IMR-90 (cell line): ENCODE measurements at regions not wholly inside any gene's neighbourhood (a gene's known extent, or its start where the extent isn't known, plus 50 kb on each side); places are given as distances from the start of the nearest gene placed in this dataset.

Experiments
- ATAC-seq: fragments of 200-7000 bp; cut with Tn5 transposase; 2 replicates; pipeline ENCODE4 v1.9.1; 2020; ENCODE audit warnings: low read depth, mild to moderate bottlenecking, moderate library complexity
- BruUV-seq: library from RNA; stranded (reverse); fragments of 400-500 nt; replicated peaks from 2 replicates; lab custom pipeline; 2021; lab: Mats Ljungman, UMichigan
- CTCF ChIA-PET: fragments of 300-600 bp; formaldehyde crosslinking; extraction: SDS; loops from one replicate; lab custom pipeline; 2021; ENCODE audit warnings: antibody characterized with exemption; lab: Yijun Ruan, JAX
- POLR2A ChIA-PET: fragments of 300-600 bp; sonication (Branson Sonifier 250); formaldehyde crosslinking; loops from one replicate; lab custom pipeline; 2022; ENCODE audit warnings: antibody characterized with exemption; ENCODE audit not compliant: unreplicated experiment; lab: Charles Lee
- DNase-seq: peaks from one replicate; pipeline ENCODE4 v3.0.0; 2013
- H2AFZ ChIP-seq: replicated peaks from 2 replicates; pipeline ENCODE3; 2013; ENCODE audit warnings: low read length, mild to moderate bottlenecking; ENCODE audit not compliant: poor library complexity
- H2AK5ac ChIP-seq: 2 replicates; pipeline ENCODE4 v1.6.1; 2013; ENCODE audit warnings: low read depth, low read length, inconsistent platforms
- H2AK9ac ChIP-seq: replicated peaks from 2 replicates; pipeline ENCODE3; 2013; ENCODE audit warnings: mild to moderate bottlenecking, low read depth, low read length, moderate library complexity; ENCODE audit not compliant: poor library complexity
- H2BK120ac ChIP-seq: 2 replicates; pipeline ENCODE4 v1.6.1; 2013; ENCODE audit warnings: low read depth, low read length, inconsistent platforms
- H2BK15ac ChIP-seq: 3 replicates; pipeline ENCODE4 v1.6.1; 2013; ENCODE audit warnings: low read depth, low read length, inconsistent platforms
- H2BK20ac ChIP-seq: 2 replicates; pipeline ENCODE4 v1.6.1; 2013; ENCODE audit warnings: low read depth, mild to moderate bottlenecking, inconsistent platforms, low read length, moderate library complexity
- H2BK5ac ChIP-seq: 2 replicates; pipeline ENCODE4 v1.6.1; 2013; ENCODE audit warnings: mild to moderate bottlenecking, low read depth, low read length, inconsistent platforms; ENCODE audit not compliant: poor library complexity, severe bottlenecking
- H3K14ac ChIP-seq: replicated peaks from 2 replicates; pipeline ENCODE4 v1.6.1; 2013; ENCODE audit warnings: low read depth, low read length, inconsistent platforms
- H3K18ac ChIP-seq: 2 replicates; pipeline ENCODE4 v1.6.1; 2013; ENCODE audit warnings: low read depth, low read length, control low read depth
- H3K23ac ChIP-seq: 2 replicates; pipeline ENCODE4 v1.6.1; 2013; ENCODE audit warnings: low read depth, low read length, inconsistent platforms
- H3K27ac ChIP-seq: 2 replicates; pipeline ENCODE4 v1.5.1; 2013; ENCODE audit warnings: mild to moderate bottlenecking, control low read depth, low read length; ENCODE audit not compliant: insufficient read depth
- H3K27me3 ChIP-seq: 2 replicates; pipeline ENCODE4 v1.6.1; 2013; ENCODE audit warnings: low read length; ENCODE audit not compliant: control insufficient read depth, insufficient read depth
- H3K36me3 ChIP-seq: 2 replicates; pipeline ENCODE4 v1.6.1; 2013; ENCODE audit warnings: low read length, mixed read lengths; ENCODE audit not compliant: control insufficient read depth, insufficient read depth
- H3K4ac ChIP-seq: 2 replicates; pipeline ENCODE4 v1.6.1; 2013; ENCODE audit warnings: low read depth, low read length, inconsistent platforms
- H3K4me1 ChIP-seq: 2 replicates; pipeline ENCODE4 v1.6.1; 2013; ENCODE audit warnings: low read length, mixed read lengths; ENCODE audit not compliant: control insufficient read depth, insufficient read depth
- H3K4me2 ChIP-seq: 2 replicates; pipeline ENCODE4 v1.6.1; 2013; ENCODE audit warnings: low read depth, mild to moderate bottlenecking, control low read depth, low read length, moderate library complexity
- H3K4me3 ChIP-seq: 2 replicates; pipeline ENCODE4 v1.5.1; 2013; ENCODE audit warnings: low read depth, mild to moderate bottlenecking, control low read depth, low read length, moderate library complexity; ENCODE audit not compliant: insufficient read depth
- H3K56ac ChIP-seq: 2 replicates; pipeline ENCODE4 v1.6.1; 2013; ENCODE audit warnings: low read length, inconsistent platforms; ENCODE audit not compliant: insufficient read depth; ENCODE audit errors: extremely low read depth
- H3K79me1 ChIP-seq, 2 experiments: 2 replicates each; pipeline ENCODE4 v1.6.1; 2013; ENCODE audit warnings: low read length in 2 of 2, inconsistent platforms in 1 of 2, low read depth in 1 of 2
- H3K9ac ChIP-seq: 2 replicates; pipeline ENCODE4 v1.6.1; 2013; ENCODE audit warnings: low read depth, low read length, control low read depth
- H3K9me1 ChIP-seq: 2 replicates; pipeline ENCODE4 v1.6.1; 2013; ENCODE audit warnings: low read length, inconsistent platforms; ENCODE audit not compliant: insufficient read depth
- H3K9me3 ChIP-seq: 2 replicates; pipeline ENCODE4 v1.6.1; 2013; ENCODE audit warnings: low read length; ENCODE audit not compliant: control insufficient read depth, insufficient read depth
- H4K20me1 ChIP-seq: 2 replicates; pipeline ENCODE4 v1.6.1; 2013; ENCODE audit warnings: low read length, inconsistent platforms; ENCODE audit not compliant: insufficient read depth
- H4K5ac ChIP-seq: 2 replicates; pipeline ENCODE4 v1.6.1; 2013; ENCODE audit warnings: mild to moderate bottlenecking, low read depth, low read length, control low read depth
- H4K8ac ChIP-seq, 2 experiments: 2 replicates each; pipeline ENCODE4 v1.6.1; 2013; ENCODE audit warnings: low read depth in 2 of 2, low read length in 2 of 2, control low read depth in 1 of 2, inconsistent platforms in 1 of 2
- H4K91ac ChIP-seq: 2 replicates; pipeline ENCODE4 v1.6.1; 2013; ENCODE audit warnings: low read depth, low read length, inconsistent platforms; ENCODE audit not compliant: insufficient read depth
- BHLHE40 ChIP-seq: fragments of 150-350 bp; IDR thresholded peaks from 2 replicates; pipeline ENCODE4 v1.6.1; 2016; ENCODE audit warnings: mild to moderate bottlenecking, low read depth, low read length
- CEBPB ChIP-seq: IDR thresholded peaks from 2 replicates; pipeline ENCODE4 v1.6.1; 2012; ENCODE audit warnings: low read depth, low read length, improper control_type of control experiment
- CHD1 ChIP-seq: IDR thresholded peaks from 2 replicates; pipeline ENCODE4 v1.6.1; 2012; ENCODE audit warnings: low read depth, low read length, improper control_type of control experiment
- CTCF ChIP-seq: conservative IDR thresholded peaks from 2 replicates; pipeline ENCODE4 v1.5.1; 2012; ENCODE audit warnings: mild to moderate bottlenecking, low read depth, low read length, improper control_type of control experiment
- ELK1 ChIP-seq: fragments of 150-350 bp; IDR thresholded peaks from 2 replicates; pipeline ENCODE4 v1.6.1; 2016; ENCODE audit warnings: low read depth, mild to moderate bottlenecking, low read length, moderate library complexity, borderline replicate concordance
- FOS ChIP-seq: fragments of 150-350 bp; IDR thresholded peaks from 2 replicates; pipeline ENCODE4 v1.6.1; 2016; ENCODE audit warnings: low read depth, low read length
- MAFK ChIP-seq: IDR thresholded peaks from 2 replicates; pipeline ENCODE4 v1.6.1; 2012; ENCODE audit warnings: low read depth, low read length, improper control_type of control experiment
- MAZ ChIP-seq: IDR thresholded peaks from 2 replicates; pipeline ENCODE4 v1.6.1; 2012; ENCODE audit warnings: low read depth, mild to moderate bottlenecking, low read length, improper control_type of control experiment, moderate library complexity, borderline replicate concordance
- MXI1 ChIP-seq: IDR thresholded peaks from 2 replicates; pipeline ENCODE4 v1.6.1; 2012; ENCODE audit warnings: low read depth, mild to moderate bottlenecking, low read length, moderate library complexity, borderline replicate concordance
- NFE2L2 ChIP-seq: fragments of 150-350 bp; IDR thresholded peaks from 2 replicates; pipeline ENCODE4 v1.6.1; 2016; ENCODE audit warnings: low read depth, mild to moderate bottlenecking, low read length
- POLR2A ChIP-seq: IDR thresholded peaks from 2 replicates; pipeline ENCODE4 v1.6.1; 2012; ENCODE audit warnings: mild to moderate bottlenecking, low read depth, low read length
- RAD21 ChIP-seq: IDR thresholded peaks from 2 replicates; pipeline ENCODE4 v1.6.1; 2012; ENCODE audit warnings: low read length, improper control_type of control experiment
- RCOR1 ChIP-seq: IDR thresholded peaks from 2 replicates; pipeline ENCODE4 v1.6.1; 2012; ENCODE audit warnings: mild to moderate bottlenecking, low read length, improper control_type of control experiment; ENCODE audit not compliant: insufficient replicate concordance
- RFX5 ChIP-seq: IDR thresholded peaks from 2 replicates; pipeline ENCODE4 v1.8.0; 2012; ENCODE audit warnings: low read depth, mild to moderate bottlenecking, low read length, moderate library complexity
- SMC3 ChIP-seq: fragments of 150-350 bp; IDR thresholded peaks from 2 replicates; pipeline ENCODE4 v1.6.1; 2016; ENCODE audit warnings: low read depth, mild to moderate bottlenecking, antibody characterized with exemption, low read length, moderate library complexity
- USF2 ChIP-seq: fragments of 150-350 bp; IDR thresholded peaks from 2 replicates; pipeline ENCODE4 v1.6.1; 2017; ENCODE audit warnings: mild to moderate bottlenecking, antibody characterized with exemption, low read length, low read depth
- WGBS, 2 experiments: methylation state at CpG; one replicate each; pipeline versions ENCODE4 v1.1.5 to v1.1.7; 2013; ENCODE audit warnings: missing lambda C conversion rate in 2 of 2; ENCODE audit not compliant: insufficient read length in 1 of 2; ENCODE audit errors: extremely low coverage in 2 of 2; 5-methylcytosine and 5-hydroxymethylcytosine counted together
- dilution Hi-C: fragments of 300-500 bp; cut with HindIII; formaldehyde crosslinking; loops from one replicate; pipeline ENCODE4 v1.14.3; 2018; ENCODE audit warnings: low sequenced_read_pairs; ENCODE audit not compliant: unreplicated experiment
- in situ Hi-C: fragments of 300-500 bp; cut with MboI; formaldehyde crosslinking; loops from 3 replicates; pipeline ENCODE4 v1.14.3; 2019; ENCODE audit warnings: low sequenced_read_pairs, inconsistent platforms, mixed read lengths
- intact Hi-C: fragments of 100-400 bp; cut with micrococcal nuclease; formaldehyde crosslinking; loops from 2 replicates; pipeline ENCODE4 v1.10.0; 2022

GRCh38 chr2:76193089-76193488 is 482.4 kb upstream of the GCFC2 start:
- TF ChIP-seq CEBPB: no peak
- no peak for TF ChIP-seq RFX5
- TF ChIP-seq SMC3: no peak
- no peak for TF ChIP-seq CTCF
- TF ChIP-seq ELK1: no peak
- no peak for TF ChIP-seq MAZ
- TF ChIP-seq FOS: no peak
- no peak for TF ChIP-seq BHLHE40
- no peak for TF ChIP-seq NFE2L2
- TF ChIP-seq CHD1: no peak
- TF ChIP-seq MAFK: no peak
- TF ChIP-seq RCOR1: no peak
- no peak for TF ChIP-seq USF2
- TF ChIP-seq POLR2A: no peak
- no peak for TF ChIP-seq MXI1
- no peak for TF ChIP-seq RAD21
- H3K4me1 ChIP-seq: no peaks in the 10 kb centered on the region
- no peak overlapping the region for H3K23ac ChIP-seq
- no TSS peak for BruUV-seq
- no peak for DNase-seq
- H3K4me2 ChIP-seq: no peak overlapping the region
- ATAC-seq: no peak
- ChIA-PET CTCF (no interaction called here), POLR2A (no interaction called here)
- H2AK5ac ChIP-seq: no peak overlapping the region
- H2AFZ ChIP-seq: no peak overlapping the region
- H3K4ac ChIP-seq: no peak overlapping the region
- intact Hi-C loops: loop anchor here (10.0 kb wide), 1 partner anchor 402 kb away; no protein-coding TSS in a partner anchor
- no peak overlapping the region for H3K9ac ChIP-seq
- no peak overlapping the region for H2BK20ac ChIP-seq
- no peak overlapping the region for H4K8ac ChIP-seq
- no peak overlapping the region for H2BK5ac ChIP-seq
- in situ Hi-C loops: no loop called here
- no peak overlapping the region for H3K27ac ChIP-seq
- no peaks in the 10 kb centered on the region for H3K36me3 ChIP-seq
- no peak overlapping the region for H4K91ac ChIP-seq
- dilution Hi-C loops: no loop called here
- no peak overlapping the region for H3K56ac ChIP-seq
- H3K18ac ChIP-seq: no peak overlapping the region
- H3K4me3 ChIP-seq: no peak overlapping the region
- H3K9me3 ChIP-seq: no peaks in the 10 kb centered on the region
- no CpG with 5 or more reads among the region's 3 CpGs for WGBS, 2 experiments
- H3K14ac ChIP-seq: no peak overlapping the region
- no peaks in the 10 kb centered on the region for H4K20me1 ChIP-seq
- H2BK15ac ChIP-seq: no peak overlapping the region
- no peak overlapping the region for H4K5ac ChIP-seq
- no peaks in the 10 kb centered on the region for H3K9me1 ChIP-seq
- no peaks in the 10 kb centered on the region for H3K27me3 ChIP-seq
- H2AK9ac ChIP-seq: no peak overlapping the region
- H2BK120ac ChIP-seq: no peak overlapping the region
- H3K79me1 ChIP-seq: no peaks in the 10 kb centered on the region
